Keratinocyte (primary cell): ENCODE measurements at regions not wholly inside any gene's neighbourhood (a gene's known extent, or its start where the extent isn't known, plus 50 kb on each side); places are given as distances from the start of the nearest gene placed in this dataset.

Experiments used
- DNase-seq: peaks from one replicate; pipeline ENCODE4 v3.0.0-alpha.2; 2011; ENCODE audit warnings: low read depth, missing footprints, low spot score
- FAIRE-seq: peaks from 2 replicates; lab custom pipeline; 2011; peaks lifted over from hg19 to GRCh38; lab: Jason Lieb, UNC
- H2AFZ ChIP-seq: 2 replicates; pipeline ENCODE4 v1.6.0; 2012; ENCODE audit warnings: low read length, control low read depth, inconsistent platforms; ENCODE audit not compliant: control insufficient read depth
- H3K27ac ChIP-seq: 2 replicates; pipeline ENCODE4 v1.5.1; 2011; ENCODE audit warnings: low read length; ENCODE audit not compliant: control insufficient read depth, insufficient read depth
- H3K27me3 ChIP-seq: 3 replicates; pipeline ENCODE4 v1.6.0; 2011; ENCODE audit warnings: low read length; ENCODE audit not compliant: control insufficient read depth, insufficient read depth; ENCODE audit errors: extremely low read depth
- H3K36me3 ChIP-seq, 2 experiments: 2 replicates in 1 of 2; 3 replicates in 1 of 2; pipeline ENCODE4 v1.5.1; 2011; ENCODE audit warnings: low read length in 2 of 2, mild to moderate bottlenecking in 1 of 2; ENCODE audit not compliant: control insufficient read depth in 2 of 2, insufficient read depth in 2 of 2; ENCODE audit errors: extremely low read depth in 1 of 2
- H3K4me1 ChIP-seq: 3 replicates; pipeline ENCODE4 v1.5.1; 2011; ENCODE audit warnings: low read length; ENCODE audit not compliant: control insufficient read depth, insufficient read depth; ENCODE audit errors: extremely low read depth
- H3K4me2 ChIP-seq: 3 replicates; pipeline ENCODE4 v1.6.0; 2011; ENCODE audit warnings: low read depth, low read length; ENCODE audit not compliant: control insufficient read depth, insufficient read depth; ENCODE audit errors: extremely low read depth
- H3K4me3 ChIP-seq, 3 experiments: fragments of 200-600 bp in 1 of 3; sonication (generic) in 1 of 3; 2 replicates in 2 of 3; 3 replicates in 1 of 3; pipeline ENCODE4 v1.5.1; 2011 to 2016; ENCODE audit warnings: low read length in 3 of 3, mild to moderate bottlenecking in 3 of 3, control low read depth in 2 of 3, inconsistent platforms in 1 of 3, low read depth in 1 of 3, mixed read lengths in 1 of 3, mixed run types in 1 of 3, moderate library complexity in 1 of 3; ENCODE audit not compliant: control insufficient read depth in 2 of 3, insufficient read depth in 2 of 3; ENCODE audit errors: extremely low read depth in 1 of 3
- H3K79me2 ChIP-seq: 2 replicates; pipeline ENCODE4 v1.6.0; 2012; ENCODE audit warnings: low read length; ENCODE audit not compliant: control insufficient read depth, insufficient read depth
- H3K9ac ChIP-seq: 3 replicates; pipeline ENCODE4 v1.6.0; 2011; ENCODE audit warnings: low read length; ENCODE audit not compliant: control insufficient read depth, insufficient read depth; ENCODE audit errors: extremely low read depth
- H3K9me1 ChIP-seq: 3 replicates; pipeline ENCODE4 v1.6.0; 2011; ENCODE audit warnings: low read length; ENCODE audit not compliant: control insufficient read depth, insufficient read depth; ENCODE audit errors: extremely low read depth
- H3K9me3 ChIP-seq: 2 replicates; pipeline ENCODE4 v1.5.1; 2012; ENCODE audit warnings: low read depth, low read length; ENCODE audit not compliant: control insufficient read depth
- H4K20me1 ChIP-seq: 3 replicates; pipeline ENCODE4 v1.6.0; 2011; ENCODE audit warnings: low read length; ENCODE audit not compliant: control insufficient read depth, insufficient read depth; ENCODE audit errors: extremely low read depth
- CTCF ChIP-seq, 3 experiments: IDR thresholded peaks in 1 of 3; conservative IDR thresholded peaks in 1 of 3; optimal IDR thresholded peaks in 1 of 3; 2 replicates in 2 of 3; 3 replicates in 1 of 3; pipeline versions ENCODE3 to v1.5.1; 2011; ENCODE audit warnings: low read length in 3 of 3, mild to moderate bottlenecking in 3 of 3, moderate library complexity in 2 of 3, control low read depth in 1 of 3, inconsistent platforms in 1 of 3; ENCODE audit not compliant: insufficient read depth in 2 of 3; ENCODE audit errors: extremely low read depth in 1 of 3
- EZH2 ChIP-seq: IDR thresholded peaks from one replicate; pipeline ENCODE4 v1.6.1; 2012; ENCODE audit warnings: inconsistent platforms, mild to moderate bottlenecking, low read length, moderate library complexity
- dilution Hi-C: fragments of 300-500 bp; cut with MboI; formaldehyde crosslinking; loops from one replicate; pipeline ENCODE4 v1.7.0; 2020; ENCODE audit warnings: low sequenced_read_pairs; ENCODE audit not compliant: extremely low pct_ligation_motif_present

- H3K4me3 ChIP-seq: no peak overlapping the region
- no peaks in the 10 kb centered on the region for H3K9me3 ChIP-seq
- no peaks in the 10 kb centered on the region for H3K36me3 ChIP-seq
- dilution Hi-C loops: no loop called here
- H4K20me1 ChIP-seq: no peaks in the 10 kb centered on the region
- no peaks in the 10 kb centered on the region for H3K9me1 ChIP-seq
- H3K4me2 ChIP-seq: no peak overlapping the region
- H3K4me1 ChIP-seq: peaks cover 8% of the 10 kb centered on the region
- FAIRE-seq: no peak
- TF ChIP-seq CTCF (optimal IDR thresholded peaks at IDR 0.05 in 1 of 3, IDR thresholded peaks at IDR 0.05 in 1 of 3, conservative IDR thresholded peaks at IDR 0.05 in 1 of 3; ENCODE audit: extremely low read depth in 1 of 3, insufficient read depth in 2 of 3, low read length in 3 of 3): no peak
- no peak for TF ChIP-seq EZH2
- no peak overlapping the region for H3K9ac ChIP-seq
- no peak overlapping the region for H3K27ac ChIP-seq
- no peak overlapping the region for H2AFZ ChIP-seq
- no peaks in the 10 kb centered on the region for H3K27me3 ChIP-seq
- DNase-seq: no peak
- no peaks in the 10 kb centered on the region for H3K79me2 ChIP-seq
These were observed 87.8 kb upstream of the TMEM17 start for GRCh38 chr2:62593825-62594224.

GRCh38 chr2:62591491-62591890 lies 85.5 kb upstream of the TMEM17 start:
- Histone ChIP-seq H3K36me3 (no peaks in the 10 kb centered on the region), H3K4me3 (no peak overlapping the region), H3K27me3 (no peaks in the 10 kb centered on the region), H4K20me1 (no peaks in the 10 kb centered on the region), H3K9me1 (no peaks in the 10 kb centered on the region), H3K27ac (no peak overlapping the region), H2AFZ (no peak overlapping the region), H3K9ac (no peak overlapping the region), H3K9me3 (peaks cover 1% of the 10 kb centered on the region), H3K4me2 (no peak overlapping the region), H3K79me2 (no peaks in the 10 kb centered on the region), H3K4me1 (peaks cover 19% of the 10 kb centered on the region)
- no peak for FAIRE-seq
- no peak for TF ChIP-seq CTCF (optimal IDR thresholded peaks at IDR 0.05 in 1 of 3, IDR thresholded peaks at IDR 0.05 in 1 of 3, conservative IDR thresholded peaks at IDR 0.05 in 1 of 3; ENCODE audit: extremely low read depth in 1 of 3, insufficient read depth in 2 of 3, low read length in 3 of 3)
- TF ChIP-seq EZH2: no peak
- DNase-seq: no peak
- dilution Hi-C loops: no loop called here
